Calu3 (cell line): ENCODE measurements at regions not wholly inside any gene's neighbourhood (a gene's known extent, or its start where the extent isn't known, plus 50 kb on each side); places are given as distances from the start of the nearest gene placed in this dataset.

Experiments used
- BruUV-seq: library from RNA; stranded (reverse); fragments of 400-500 nt; replicated peaks from 2 replicates; lab custom pipeline; 2021; lab: Mats Ljungman, UMichigan
- CTCF ChIA-PET: fragments of 300-600 bp; sonication (Branson Sonifier 250); formaldehyde crosslinking; loops from one replicate; lab custom pipeline; 2022; ENCODE audit warnings: antibody characterized with exemption; lab: Charles Lee
- DNase-seq: peaks from one replicate; pipeline ENCODE4 v3.0.0; 2022
- H3K27ac Mint-ChIP-seq: one replicate; pipeline ENCODE4 v1.8.0; 2022; ENCODE audit warnings: mixed read lengths; ENCODE audit not compliant: unreplicated experiment
- H3K27me3 Mint-ChIP-seq: one replicate; pipeline ENCODE4 v1.8.0; 2022; ENCODE audit warnings: mixed read lengths; ENCODE audit not compliant: unreplicated experiment
- H3K36me3 Mint-ChIP-seq: one replicate; pipeline ENCODE4 v1.8.0; 2022; ENCODE audit warnings: mild to moderate bottlenecking, moderate library complexity, mixed read lengths; ENCODE audit not compliant: insufficient read depth, unreplicated experiment
- H3K4me1 Mint-ChIP-seq: one replicate; pipeline ENCODE4 v1.8.0; 2022; ENCODE audit warnings: mild to moderate bottlenecking, low read depth, mixed read lengths; ENCODE audit not compliant: unreplicated experiment
- H3K4me3 Mint-ChIP-seq: one replicate; pipeline ENCODE4 v1.8.0; 2022; ENCODE audit warnings: mild to moderate bottlenecking, low read depth, moderate library complexity, mixed read lengths; ENCODE audit not compliant: unreplicated experiment
- H3K9me3 Mint-ChIP-seq: one replicate; pipeline ENCODE4 v1.8.0; 2022; ENCODE audit warnings: low read depth, mixed read lengths; ENCODE audit not compliant: unreplicated experiment
- CTCF ChIP-seq: fragments of 200-600 bp; IDR thresholded peaks from one replicate; pipeline ENCODE4 v1.8.0; 2022; ENCODE audit warnings: antibody characterized with exemption; ENCODE audit not compliant: unreplicated experiment
- intact Hi-C: fragments of 100-400 bp; cut with micrococcal nuclease; formaldehyde crosslinking; loops from one replicate; pipeline ENCODE4 v1.10.0; 2022; ENCODE audit not compliant: unreplicated experiment

DNA sequence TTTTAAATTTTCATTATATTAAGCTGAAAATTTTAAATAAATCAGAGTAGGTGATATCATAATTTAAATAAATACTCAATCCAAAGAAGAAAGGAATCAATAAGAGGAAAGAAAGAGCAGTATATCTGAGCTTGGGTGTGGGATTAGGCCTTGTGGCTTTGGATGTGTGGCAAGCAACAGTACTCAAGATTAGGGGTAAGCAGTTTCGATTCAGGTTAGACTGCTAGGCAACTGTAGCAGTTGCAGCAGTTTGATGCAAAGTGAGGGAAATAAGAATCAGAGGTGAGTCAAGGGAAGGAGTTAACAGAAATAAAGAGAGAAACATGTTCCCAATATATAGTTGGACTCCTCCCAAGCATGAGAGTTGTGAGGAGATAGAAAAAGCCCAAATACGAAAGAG lies 599.6 kb upstream of the KLHL4 start:
- CTCF ChIA-PET: no interaction called here

DNA sequence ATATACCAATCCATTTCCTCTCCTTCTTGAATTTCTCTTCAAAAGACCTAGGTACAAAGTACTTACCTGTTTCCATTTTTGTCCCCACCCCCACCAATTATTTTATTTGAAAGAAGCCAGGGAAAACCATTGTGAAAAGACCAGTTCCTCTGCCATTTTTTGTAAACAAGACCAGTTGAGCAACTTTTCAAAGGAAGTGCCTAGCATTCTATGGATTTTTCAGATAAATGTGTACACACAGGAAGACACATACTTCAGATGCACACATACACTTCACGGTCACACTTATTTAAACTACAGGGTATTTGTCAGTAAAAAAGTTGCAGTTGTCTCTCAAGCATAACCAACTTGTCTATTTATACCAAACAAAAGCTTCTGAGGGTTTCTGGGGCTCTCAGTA lies 587.2 kb upstream of the KLHL4 start:
- intact Hi-C loops: no loop called here
- Mint-ChIP-seq H3K4me1 (no peaks in the 10 kb centered on the region), H3K27ac (no peak overlapping the region)

More for the DNA sequence above, 599.6 kb upstream of the KLHL4 start:
- Mint-ChIP-seq H3K9me3 (peaks cover 14% of the 10 kb centered on the region), H3K4me3 (no peak overlapping the region), H3K4me1 (no peaks in the 10 kb centered on the region), H3K27me3 (no peaks in the 10 kb centered on the region), H3K27ac (no peak overlapping the region), H3K36me3 (no peaks in the 10 kb centered on the region)
- DNase-seq: no peak
- intact Hi-C loops: no loop called here
- BruUV-seq: no TSS peak
- no peak for TF ChIP-seq CTCF

GRCh38 chrX:86935988-86936387 lies 581.6 kb upstream of the KLHL4 start:
- no peaks in the 10 kb centered on the region for H3K4me1 Mint-ChIP-seq
- H3K36me3 Mint-ChIP-seq: no peaks in the 10 kb centered on the region
- no peaks in the 10 kb centered on the region for H3K27me3 Mint-ChIP-seq
- CTCF ChIA-PET: no interaction called here
- intact Hi-C loops: no loop called here
- peaks cover 10% of the 10 kb centered on the region for H3K9me3 Mint-ChIP-seq
- TF ChIP-seq CTCF: no peak
- no peak overlapping the region for H3K4me3 Mint-ChIP-seq
- no TSS peak for BruUV-seq
- DNase-seq: no peak
- no peak overlapping the region for H3K27ac Mint-ChIP-seq

More for the DNA sequence above, 587.2 kb upstream of the KLHL4 start:
- Mint-ChIP-seq H3K4me3 (no peak overlapping the region), H3K36me3 (no peaks in the 10 kb centered on the region), H3K27me3 (no peaks in the 10 kb centered on the region), H3K9me3 (no peaks in the 10 kb centered on the region)
- BruUV-seq: no TSS peak
- no peak for DNase-seq
- no peak for TF ChIP-seq CTCF
- CTCF ChIA-PET: no interaction called here

DNA sequence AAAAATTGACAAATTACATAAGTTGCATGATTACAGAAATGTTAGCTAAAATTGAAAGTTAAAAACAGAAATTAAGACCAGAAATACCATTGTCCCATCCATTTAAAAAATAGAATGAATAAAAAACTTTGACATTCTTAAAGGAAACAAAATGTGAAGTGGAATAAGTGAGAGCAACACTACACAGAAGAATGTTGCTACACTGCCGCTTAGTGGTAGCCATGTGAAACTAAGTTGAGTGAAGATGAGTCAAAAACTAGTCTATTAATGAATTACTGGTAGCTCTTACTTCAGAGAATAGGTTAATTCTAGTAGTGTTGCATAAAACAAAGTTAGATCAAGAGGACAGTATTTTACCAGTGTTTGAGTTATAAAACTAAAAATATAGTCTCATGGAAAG lies 571.0 kb upstream of the KLHL4 start:
- Mint-ChIP-seq H3K4me1 (no peaks in the 10 kb centered on the region), H3K27ac (no peak overlapping the region), H3K9me3 (peaks cover 8% of the 10 kb centered on the region), H3K4me3 (no peak overlapping the region), H3K27me3 (no peaks in the 10 kb centered on the region), H3K36me3 (no peaks in the 10 kb centered on the region)
- BruUV-seq: no TSS peak
- CTCF ChIA-PET: interaction anchor here (0.6 kb wide), 1 partner anchor 726 kb away, joined by 4 read pairs; no protein-coding TSS in a partner anchor
- DNase-seq: peak; percentile 3
- intact Hi-C loops: loop anchor here (5.0 kb wide), 1 partner anchor 1094 kb away; no protein-coding TSS in a partner anchor
- TF ChIP-seq CTCF: no peak
